Upper lobe of left lung (tissue), 4 donors: ENCODE measurements at regions not wholly inside any gene's neighbourhood (a gene's known extent, or its start where the extent isn't known, plus 50 kb on each side); places are given as distances from the start of the nearest gene placed in this dataset.

ENCODE experiments used
- CTCF ChIP-seq, 6 experiments: fragments of 450-650 bp in 4 of 6; fragments of 200-600 bp in 2 of 6; sonication (generic) in 2 of 6; IDR thresholded peaks; one replicate each; pipeline ENCODE4 v1.5.1; 2016 to 2019; ENCODE audit warnings: antibody characterized with exemption in 6 of 6
- EP300 ChIP-seq, 4 donors: sonication (generic); formaldehyde crosslinking; IDR thresholded peaks; one replicate each; pipeline ENCODE4 v1.5.1; 2017; ENCODE audit warnings: antibody characterized with exemption in 4 of 4, control low read depth in 2 of 4
- POLR2A ChIP-seq, 4 donors: fragments of 450-650 bp; IDR thresholded peaks; one replicate each; pipeline ENCODE4 v1.5.1; 2016 to 2017; ENCODE audit warnings: antibody characterized with exemption in 4 of 4, mild to moderate bottlenecking in 2 of 4
- POLR2AphosphoS5 ChIP-seq, 2 donors: sonication (generic); formaldehyde crosslinking; IDR thresholded peaks; one replicate each; pipeline ENCODE4 v1.5.1; 2017; ENCODE audit warnings: antibody characterized with exemption in 2 of 2

GRCh38 chr17:83028851-83029250 lies 50.6 kb upstream of the METRNL start:
- TF ChIP-seq CTCF (IDR thresholded peaks at IDR 0.05) (no peak), POLR2AphosphoS5 (IDR thresholded peaks at IDR 0.05) (no peak), POLR2A (IDR thresholded peaks at IDR 0.05) (no peak), EP300 (IDR thresholded peaks at IDR 0.05) (no peak)
